ENCODE measurements at regions not wholly inside any gene's neighbourhood (a gene's known extent, or its start where the extent isn't known, plus 50 kb on each side); places are given as distances from the start of the nearest gene placed in this dataset.

- TF ChIP-seq, protein P1, sequence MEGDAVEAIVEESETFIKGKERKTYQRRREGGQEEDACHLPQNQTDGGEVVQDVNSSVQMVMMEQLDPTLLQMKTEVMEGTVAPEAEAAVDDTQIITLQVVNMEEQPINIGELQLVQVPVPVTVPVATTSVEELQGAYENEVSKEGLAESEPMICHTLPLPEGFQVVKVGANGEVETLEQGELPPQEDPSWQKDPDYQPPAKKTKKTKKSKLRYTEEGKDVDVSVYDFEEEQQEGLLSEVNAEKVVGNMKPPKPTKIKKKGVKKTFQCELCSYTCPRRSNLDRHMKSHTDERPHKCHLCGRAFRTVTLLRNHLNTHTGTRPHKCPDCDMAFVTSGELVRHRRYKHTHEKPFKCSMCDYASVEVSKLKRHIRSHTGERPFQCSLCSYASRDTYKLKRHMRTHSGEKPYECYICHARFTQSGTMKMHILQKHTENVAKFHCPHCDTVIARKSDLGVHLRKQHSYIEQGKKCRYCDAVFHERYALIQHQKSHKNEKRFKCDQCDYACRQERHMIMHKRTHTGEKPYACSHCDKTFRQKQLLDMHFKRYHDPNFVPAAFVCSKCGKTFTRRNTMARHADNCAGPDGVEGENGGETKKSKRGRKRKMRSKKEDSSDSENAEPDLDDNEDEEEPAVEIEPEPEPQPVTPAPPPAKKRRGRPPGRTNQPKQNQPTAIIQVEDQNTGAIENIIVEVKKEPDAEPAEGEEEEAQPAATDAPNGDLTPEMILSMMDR (IDR thresholded peaks at IDR 0.05): no peak
- TF ChIP-seq POLR2A (IDR thresholded peaks at IDR 0.05): no peak
These were observed 74.1 kb upstream of the ANKRD50 start for GRCh38 chr4:124786634-124787033.

All from transverse colon (tissue), 3 donors.